NCI-H2029 treated with DMSO at 0.1 percent for 48 hours (cell line): ENCODE measurements at regions not wholly inside any gene's neighbourhood (a gene's known extent, or its start where the extent isn't known, plus 50 kb on each side); places are given as distances from the start of the nearest gene placed in this dataset.

Experiments
- DNase-seq: peaks from one replicate; lab custom pipeline; 2025; lab: John Stamatoyannopoulos, UW

- no peak for DNase-seq
Measured at GRCh38 chr13:103282571-103283450, 216.6 kb upstream of the SLC10A2 start.

- no peak for DNase-seq
Measured at GRCh38 chr13:103277959-103278694, 211.9 kb upstream of the SLC10A2 start.

- DNase-seq, result no peak
Measured at GRCh38 chr13:103276775-103277498, 210.7 kb upstream of the SLC10A2 start.

- DNase-seq, result no peak
Measured at GRCh38 chr13:103275722-103276121, 209.5 kb upstream of the SLC10A2 start.

- no peak for DNase-seq
Measured at GRCh38 chr13:103275081-103275480, 208.9 kb upstream of the SLC10A2 start.

- DNase-seq, result no peak
Measured at GRCh38 chr13:103273825-103274224, 207.6 kb upstream of the SLC10A2 start.

- DNase-seq, result no peak
Measured at GRCh38 chr13:103272770-103273169, 206.6 kb upstream of the SLC10A2 start.

GRCh38 chr13:103263448-103263847, 197.2 kb upstream of the SLC10A2 start:
- DNase-seq, result no peak

GRCh38 chr13:103255587-103256301, 189.5 kb upstream of the SLC10A2 start:
- DNase-seq, result no peak

- DNase-seq, result no peak
Measured at GRCh38 chr13:103250071-103250470, 183.9 kb upstream of the SLC10A2 start.

GRCh38 chr13:103246581-103247200, 180.5 kb upstream of the SLC10A2 start:
- no peak for DNase-seq

GRCh38 chr13:103243495-103243894, 177.3 kb upstream of the SLC10A2 start:
- DNase-seq, result no peak

- DNase-seq, result no peak
Measured at GRCh38 chr13:103238441-103238840, 172.2 kb upstream of the SLC10A2 start.

GRCh38 chr13:103236213-103236612, 170.0 kb upstream of the SLC10A2 start:
- no peak for DNase-seq

- no peak for DNase-seq
Measured at GRCh38 chr13:103229674-103230073, 163.5 kb upstream of the SLC10A2 start.

- no peak for DNase-seq
Measured at GRCh38 chr13:103224804-103225203, 158.6 kb upstream of the SLC10A2 start.

- no peak for DNase-seq
Measured at GRCh38 chr13:103222683-103223082, 156.5 kb upstream of the SLC10A2 start.

GRCh38 chr13:103218253-103218652, 152.0 kb upstream of the SLC10A2 start:
- DNase-seq, result no peak

GRCh38 chr13:103213152-103213551, 146.9 kb upstream of the SLC10A2 start:
- no peak for DNase-seq

- no peak for DNase-seq
Measured at GRCh38 chr13:103210348-103210747, 144.1 kb upstream of the SLC10A2 start.

GRCh38 chr13:103203735-103204330, 137.6 kb upstream of the SLC10A2 start:
- no peak for DNase-seq
